ENCODE measurements at regions not wholly inside any gene's neighbourhood (a gene's known extent, or its start where the extent isn't known, plus 50 kb on each side); places are given as distances from the start of the nearest gene placed in this dataset.
"Not testable (repeated sequence)": the region's sequence is repeated elsewhere in the genome, so short reads cannot be mapped to it uniquely, and the experiment has no call there.

- H3K9me3 ChIP-seq = no peaks in the 10 kb centered on the region
- no peaks in the 10 kb centered on the region for H3K36me3 ChIP-seq
- H3K27ac ChIP-seq = no peak overlapping the region
- no peaks in the 10 kb centered on the region for H3K27me3 ChIP-seq
- no peaks in the 10 kb centered on the region for H3K4me1 ChIP-seq (ENCODE audit: insufficient read depth)
- no peak overlapping the region for H3K4me3 ChIP-seq
- no peak for DNase-seq
- intact Hi-C loops (cut with DNase I) = no loop called here
- no peak for TF ChIP-seq POLR2A (IDR thresholded peaks at IDR 0.05)
- no peak for TF ChIP-seq CTCF (IDR thresholded peaks at IDR 0.05)
- no peak for TF ChIP-seq EP300 (IDR thresholded peaks at IDR 0.05)
Observed at GRCh38 chr18:42510540-42510939, 555.5 kb downstream of the PIK3C3 start.

- Histone ChIP-seq H3K27ac (no peak overlapping the region), H3K4me1 (ENCODE audit: insufficient read depth) (no peaks in the 10 kb centered on the region), H3K36me3 (no peaks in the 10 kb centered on the region), H3K9me3 (no peaks in the 10 kb centered on the region), H3K4me3 (no peak overlapping the region), H3K27me3 (no peaks in the 10 kb centered on the region)
- TF ChIP-seq EP300 (IDR thresholded peaks at IDR 0.05) (no peak), CTCF (IDR thresholded peaks at IDR 0.05) (no peak), POLR2A (IDR thresholded peaks at IDR 0.05) (no peak)
- DNase-seq = no peak
- WGBS, 3 donors = 82 to 87% (median 83%) methylated on average over 1 of the region's 1 CpG
- intact Hi-C loops (cut with DNase I) = no loop called here
Observed at GRCh38 chr18:42513441-42513840, 558.4 kb downstream of the PIK3C3 start.

- Histone ChIP-seq H3K4me3 (no peak overlapping the region), H3K9me3 (no peaks in the 10 kb centered on the region), H3K27ac (no peak overlapping the region), H3K27me3 (no peaks in the 10 kb centered on the region), H3K4me1 (ENCODE audit: insufficient read depth) (no peaks in the 10 kb centered on the region), H3K36me3 (no peaks in the 10 kb centered on the region)
- intact Hi-C loops (cut with DNase I) = no loop called here
- TF ChIP-seq POLR2A (IDR thresholded peaks at IDR 0.05) = no peak
- TF ChIP-seq EP300 (IDR thresholded peaks at IDR 0.05) = no peak
- WGBS, 3 donors = 56 to 90% (median 89%) methylated on average over 3 of the region's 3 CpGs
- DNase-seq = no peak
Observed at GRCh38 chr18:42514512-42514911, 559.5 kb downstream of the PIK3C3 start.

- DNase-seq = no peak
- Histone ChIP-seq H3K9me3 (no peaks in the 10 kb centered on the region), H3K36me3 (no peaks in the 10 kb centered on the region), H3K27ac (no peak overlapping the region), H3K27me3 (no peaks in the 10 kb centered on the region), H3K4me1 (ENCODE audit: insufficient read depth) (no peaks in the 10 kb centered on the region), H3K4me3 (no peak overlapping the region)
- intact Hi-C loops (cut with DNase I) = no loop called here
- TF ChIP-seq EP300 (IDR thresholded peaks at IDR 0.05) (no peak), POLR2A (IDR thresholded peaks at IDR 0.05) (no peak), CTCF (IDR thresholded peaks at IDR 0.05) (no peak)
Observed at GRCh38 chr18:42517896-42518295, 562.9 kb downstream of the PIK3C3 start.

GRCh38 chr18:42518331-42518730 is 563.3 kb downstream of the PIK3C3 start:
- H3K4me3 ChIP-seq; DNase-seq; H3K27ac ChIP-seq; H3K27me3 ChIP-seq; intact Hi-C loops (cut with DNase I); H3K4me1 ChIP-seq (ENCODE audit: insufficient read depth); H3K9me3 ChIP-seq; H3K36me3 ChIP-seq: not testable (repeated sequence)
- WGBS, 3 donors = 49 to 100% (median 73%) methylated on average over 2 of the region's 2 CpGs

- intact Hi-C loops (cut with DNase I) = no loop called here
- TF ChIP-seq POLR2A (IDR thresholded peaks at IDR 0.05) = no peak
- no peak for TF ChIP-seq EP300 (IDR thresholded peaks at IDR 0.05)
- no peak for TF ChIP-seq CTCF (IDR thresholded peaks at IDR 0.05)
- Histone ChIP-seq H3K4me3 (no peak overlapping the region), H3K9me3 (no peaks in the 10 kb centered on the region), H3K27me3 (no peaks in the 10 kb centered on the region), H3K36me3 (no peaks in the 10 kb centered on the region), H3K27ac (no peak overlapping the region), H3K4me1 (ENCODE audit: insufficient read depth) (no peaks in the 10 kb centered on the region)
- DNase-seq = no peak
- 64 to 73% (median 68%) methylated on average over 2 of the region's 2 CpGs for WGBS, 3 donors
Observed at GRCh38 chr18:42520138-42520537, 565.1 kb downstream of the PIK3C3 start.
